ENCODE measurements at regions not wholly inside any gene's neighbourhood (a gene's known extent, or its start where the extent isn't known, plus 50 kb on each side); places are given as distances from the start of the nearest gene placed in this dataset.

- DNase-seq (ENCODE audit: low read depth in 2 of 3, low spot score in 2 of 3) = no peak
These were observed 183.7 kb downstream of the INO80D start for GRCh38 chr2:205902041-205902899.

DNA sequence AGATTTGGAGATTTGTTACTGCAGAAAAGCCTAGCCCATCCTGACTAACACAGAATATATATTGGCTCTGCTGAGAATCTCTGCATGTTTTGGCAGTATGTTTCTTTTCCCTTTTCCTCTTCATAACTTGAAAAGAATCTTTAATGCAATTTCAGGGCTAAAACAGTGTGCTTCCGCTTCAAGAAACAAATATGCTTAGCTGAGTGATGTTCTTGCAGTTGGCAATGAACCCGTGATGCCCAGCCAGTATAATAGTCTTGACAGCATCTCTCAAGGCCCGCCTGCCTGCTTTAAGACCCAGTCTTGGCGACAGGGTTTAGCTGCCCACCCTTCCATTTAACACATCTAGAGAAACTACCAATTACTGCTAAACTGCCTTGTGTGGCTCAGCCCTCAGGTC, 184.5 kb downstream of the INO80D start:
- no peak for DNase-seq (ENCODE audit: low read depth in 2 of 3, low spot score in 2 of 3)

DNA sequence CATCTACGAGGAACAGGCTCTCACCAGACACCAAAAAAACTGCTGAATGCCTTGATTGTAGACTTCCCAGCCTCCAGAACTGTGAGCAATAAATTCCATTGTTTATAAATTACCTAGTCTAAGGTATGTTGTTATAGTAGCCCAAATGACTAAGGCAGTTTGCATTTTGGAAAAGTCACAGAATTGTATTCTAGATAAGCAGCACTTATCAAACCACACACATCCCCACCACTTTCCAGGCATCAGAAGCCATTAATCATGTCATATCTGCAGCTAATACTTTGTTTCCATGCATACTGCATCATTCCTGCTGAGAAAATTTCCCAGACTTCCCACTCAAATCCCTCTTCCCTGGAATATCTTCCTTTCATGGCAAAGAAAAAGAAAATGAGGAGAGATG, 187.2 kb downstream of the INO80D start:
- DNase-seq (ENCODE audit: low read depth in 2 of 3, low spot score in 2 of 3) = no peak

GRCh38 chr2:205895981-205896655, 189.9 kb downstream of the INO80D start:
- no peak for DNase-seq (ENCODE audit: low read depth in 2 of 3, low spot score in 2 of 3)

GRCh38 chr2:205892665-205893259, 193.2 kb downstream of the INO80D start:
- DNase-seq (ENCODE audit: low read depth in 2 of 3, low spot score in 2 of 3) = no peak

GRCh38 chr2:205892251-205892655, 193.7 kb downstream of the INO80D start:
- DNase-seq (ENCODE audit: low read depth in 2 of 3, low spot score in 2 of 3) = no peak

DNA sequence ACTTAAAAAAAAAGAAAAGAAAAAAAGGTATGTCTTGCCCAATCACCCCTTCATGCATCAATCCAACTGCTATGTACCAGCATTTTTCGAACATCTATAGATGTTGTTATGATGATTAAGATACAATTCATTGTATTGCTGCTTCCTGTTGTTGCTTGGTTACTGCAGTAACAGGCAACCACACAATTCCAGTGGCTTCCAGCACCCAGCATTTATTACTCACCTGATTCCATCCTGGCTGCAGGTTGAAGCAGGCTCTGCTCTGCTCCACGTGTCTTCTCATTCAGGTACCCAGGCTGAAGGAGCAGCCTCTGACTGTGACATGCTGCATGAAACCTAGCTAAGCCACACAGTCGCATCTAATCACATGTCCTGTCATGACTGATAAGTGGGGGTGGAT, 196.9 kb downstream of the INO80D start:
- DNase-seq (ENCODE audit: low read depth in 2 of 3, low spot score in 2 of 3) = no peak

DNA sequence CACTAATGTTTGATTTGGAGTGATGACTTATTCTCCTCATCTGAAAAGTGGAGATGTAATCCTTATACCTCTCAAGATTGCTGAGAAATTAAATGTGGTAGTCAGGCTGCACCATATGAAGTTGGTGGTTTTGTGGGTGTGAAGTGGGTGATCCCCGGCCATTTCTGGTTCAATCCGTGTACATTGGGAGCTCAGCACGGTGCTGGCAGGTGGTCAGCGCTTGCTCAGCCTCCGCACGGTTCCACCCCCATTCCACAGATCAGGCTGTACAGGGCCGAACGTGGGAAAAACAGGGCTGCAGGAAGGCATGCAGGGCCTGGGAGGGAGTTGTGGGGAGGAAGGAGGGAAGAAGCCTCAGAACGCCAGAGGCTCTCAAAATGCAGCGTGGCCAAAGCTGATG, 198.3 kb downstream of the INO80D start:
- no peak for DNase-seq (ENCODE audit: low read depth in 2 of 3, low spot score in 2 of 3)

DNA sequence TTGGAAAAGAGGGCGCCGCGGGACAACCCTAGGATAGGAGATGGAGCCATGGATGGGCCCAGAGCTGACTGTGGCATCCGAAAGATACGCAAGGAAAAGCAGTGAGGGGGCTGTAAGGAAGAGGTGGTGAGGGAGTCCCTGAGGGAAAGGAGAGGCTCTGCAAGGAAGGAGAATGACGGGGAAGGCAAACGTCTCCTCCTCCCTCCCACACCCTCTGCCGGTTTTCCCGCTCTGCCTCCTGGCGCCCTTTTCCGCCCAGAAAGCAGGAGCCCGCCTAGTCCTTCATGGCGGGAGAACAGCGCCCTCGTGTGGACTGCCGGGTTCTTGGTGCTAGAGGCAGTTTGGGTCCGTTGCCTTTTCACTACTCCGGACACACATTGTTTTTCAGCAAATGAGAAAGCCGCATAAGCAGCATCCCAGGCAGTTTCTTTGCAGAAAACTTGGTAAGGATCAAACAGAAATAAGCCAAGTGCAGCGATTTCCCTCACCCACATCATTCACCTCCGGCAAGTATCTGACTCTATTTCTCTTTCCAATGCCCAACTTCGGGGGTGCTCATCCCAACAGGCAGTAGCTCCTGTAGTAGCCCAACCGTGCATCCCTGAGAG, 200.4 kb downstream of the INO80D start:
- peak; percentile 15 to 58 (median 41) for DNase-seq (ENCODE audit: low read depth in 2 of 3, low spot score in 2 of 3)

- DNase-seq (ENCODE audit: low read depth in 2 of 3, low spot score in 2 of 3) = no peak
These were observed 201.7 kb downstream of the NRP2 start for GRCh38 chr2:205883965-205884364.

DNA sequence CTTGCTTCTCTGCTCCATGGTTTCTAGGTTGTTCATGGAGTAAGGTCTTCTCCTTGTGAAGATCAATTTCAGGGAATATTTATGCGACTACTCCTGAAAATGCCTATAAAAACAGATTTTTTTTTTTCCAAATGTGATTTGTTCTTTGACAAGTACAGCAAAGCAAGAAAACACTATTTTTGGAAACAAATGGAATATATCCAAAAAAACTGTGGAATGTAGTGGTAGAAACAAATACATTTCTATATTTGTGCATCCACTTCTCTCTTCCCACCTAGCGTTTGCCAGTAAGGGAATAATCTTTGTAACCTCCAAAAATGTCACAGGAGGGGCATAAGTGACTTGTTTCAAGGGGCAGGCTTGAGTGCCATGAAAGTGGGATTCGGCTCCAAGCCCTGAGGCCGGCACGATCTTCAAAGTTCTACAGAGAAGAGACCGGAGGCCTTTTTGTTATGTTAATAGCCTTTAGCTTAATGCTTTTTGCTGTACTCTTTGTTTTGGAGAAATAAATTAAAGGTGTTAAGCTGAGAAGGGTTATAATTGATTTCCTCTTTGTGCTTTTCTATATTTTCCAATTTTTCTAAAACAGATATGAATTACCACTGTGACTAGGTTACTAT, 200.6 kb downstream of the NRP2 start:
- no peak for DNase-seq (ENCODE audit: low read depth in 2 of 3, low spot score in 2 of 3)

DNA sequence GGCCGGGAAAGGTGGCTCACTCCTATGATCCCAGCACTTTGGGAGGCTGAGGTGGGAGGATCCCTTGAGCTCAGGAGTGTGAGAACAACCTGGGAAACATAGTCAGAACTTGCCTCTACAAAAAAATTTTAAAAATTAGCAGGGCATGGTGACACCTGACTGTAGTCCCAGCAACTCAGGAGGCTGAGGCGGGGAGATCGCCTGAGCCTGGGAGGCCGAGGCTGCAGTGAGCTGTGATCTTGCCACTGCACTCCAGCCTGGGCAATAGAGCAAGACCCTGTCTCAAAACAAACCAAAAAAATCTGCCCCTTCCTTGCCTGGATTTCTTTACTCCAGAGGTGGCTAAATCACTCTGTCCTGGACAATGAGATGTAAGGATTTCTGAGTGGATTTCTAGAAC, 197.7 kb downstream of the NRP2 start:
- DNase-seq (ENCODE audit: low read depth in 2 of 3, low spot score in 2 of 3) = no peak

DNA sequence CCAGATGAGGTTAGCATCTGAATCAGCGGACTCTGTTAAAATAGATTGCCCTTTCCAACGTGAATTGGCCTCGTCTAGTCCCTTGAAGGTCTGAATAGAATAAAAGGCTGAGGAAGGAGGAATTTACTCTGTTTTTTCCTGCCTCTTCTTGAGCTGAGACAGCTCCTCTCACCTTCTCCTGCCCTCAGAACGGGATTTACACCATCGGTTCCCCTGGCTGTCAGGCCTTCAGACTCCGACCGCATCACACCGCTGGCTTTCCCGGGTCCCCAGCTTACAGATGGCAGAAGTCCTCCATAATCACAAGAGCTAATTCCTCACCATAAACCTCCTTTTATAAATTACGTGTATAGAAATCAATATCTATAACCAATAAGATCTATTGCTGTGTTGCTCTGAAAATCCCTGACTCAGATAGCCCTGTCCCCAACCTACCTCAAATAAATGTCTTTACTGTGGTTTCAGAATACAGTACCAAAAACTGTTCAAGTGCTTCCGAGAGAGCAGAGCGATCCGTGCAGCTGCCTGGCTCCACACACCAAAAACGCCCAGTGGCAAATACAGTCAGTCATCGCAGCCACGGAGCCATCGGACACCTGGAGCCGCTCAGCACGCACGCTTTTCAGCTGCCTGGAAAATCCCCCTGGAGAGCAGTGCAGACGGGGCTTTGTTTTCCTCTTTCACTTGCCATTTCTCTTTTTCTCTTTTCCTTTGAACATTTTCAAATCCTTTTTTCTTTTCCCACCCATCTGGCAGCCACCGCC, 196.9 kb downstream of the NRP2 start:
- DNase-seq (ENCODE audit: low read depth in 2 of 3, low spot score in 2 of 3) = no peak

DNA sequence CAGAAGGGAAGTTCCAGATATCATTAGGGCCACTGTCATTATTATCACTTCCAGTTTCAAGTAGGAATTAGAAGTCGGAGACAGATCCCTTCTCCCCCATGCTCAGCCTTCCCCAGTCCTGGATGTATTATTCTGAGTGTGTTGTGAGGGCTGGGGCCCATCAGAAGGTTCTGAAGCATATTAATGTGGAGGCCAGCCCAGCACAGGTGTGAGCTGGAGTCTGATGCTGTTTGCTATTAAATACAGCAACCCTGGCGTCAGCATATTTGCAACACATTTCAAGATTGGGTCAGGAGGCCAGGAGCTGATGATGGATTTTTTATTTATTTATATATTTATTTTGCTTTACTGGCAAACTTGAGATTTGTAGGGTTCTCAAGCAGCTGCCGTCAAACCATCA, 195.2 kb downstream of the NRP2 start:
- no peak for DNase-seq (ENCODE audit: low read depth in 2 of 3, low spot score in 2 of 3)

DNA sequence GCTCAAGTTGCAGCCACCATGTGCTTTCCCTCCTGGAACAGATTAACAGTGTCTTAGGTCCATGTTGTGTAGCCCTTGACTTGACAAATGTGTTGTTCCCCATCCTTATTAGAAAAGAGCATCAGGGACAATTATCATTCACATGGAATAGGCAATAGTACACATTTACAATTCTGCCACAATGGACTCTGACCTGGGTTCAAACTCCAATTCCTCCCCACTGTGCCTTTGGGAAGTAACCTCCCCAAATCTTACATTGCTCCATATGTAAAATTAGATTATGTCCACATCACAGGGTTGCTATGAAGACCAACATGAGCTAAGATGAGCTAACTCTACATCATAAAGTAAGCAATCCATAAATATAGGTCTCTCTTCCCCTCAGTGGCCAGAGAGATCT, 193.8 kb downstream of the NRP2 start:
- DNase-seq (ENCODE audit: low read depth in 2 of 3, low spot score in 2 of 3) = no peak

- DNase-seq (ENCODE audit: low read depth in 2 of 3, low spot score in 2 of 3) = no peak
These were observed 190.4 kb downstream of the NRP2 start for GRCh38 chr2:205872716-205873115.

DNA sequence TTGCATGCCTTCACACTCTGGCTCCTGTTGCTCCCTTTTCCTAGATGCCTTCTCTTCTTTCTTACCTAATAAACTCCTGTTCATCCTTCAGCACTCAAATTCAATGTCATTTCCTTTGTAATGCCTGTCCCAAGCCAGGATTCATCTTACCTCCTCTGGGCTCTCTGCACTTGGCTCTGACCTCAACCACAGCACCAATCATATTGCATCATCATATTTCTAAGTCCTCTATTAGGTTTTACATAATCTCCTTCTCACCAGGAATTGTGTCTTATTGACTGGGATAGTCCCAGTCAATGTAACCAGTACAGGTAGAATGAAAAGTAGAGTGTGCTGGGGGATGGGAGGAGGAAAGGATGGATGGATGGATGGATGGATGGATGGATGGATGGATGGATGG, 187.1 kb downstream of the NRP2 start:
- DNase-seq (ENCODE audit: low read depth in 2 of 3, low spot score in 2 of 3) = no peak

DNA sequence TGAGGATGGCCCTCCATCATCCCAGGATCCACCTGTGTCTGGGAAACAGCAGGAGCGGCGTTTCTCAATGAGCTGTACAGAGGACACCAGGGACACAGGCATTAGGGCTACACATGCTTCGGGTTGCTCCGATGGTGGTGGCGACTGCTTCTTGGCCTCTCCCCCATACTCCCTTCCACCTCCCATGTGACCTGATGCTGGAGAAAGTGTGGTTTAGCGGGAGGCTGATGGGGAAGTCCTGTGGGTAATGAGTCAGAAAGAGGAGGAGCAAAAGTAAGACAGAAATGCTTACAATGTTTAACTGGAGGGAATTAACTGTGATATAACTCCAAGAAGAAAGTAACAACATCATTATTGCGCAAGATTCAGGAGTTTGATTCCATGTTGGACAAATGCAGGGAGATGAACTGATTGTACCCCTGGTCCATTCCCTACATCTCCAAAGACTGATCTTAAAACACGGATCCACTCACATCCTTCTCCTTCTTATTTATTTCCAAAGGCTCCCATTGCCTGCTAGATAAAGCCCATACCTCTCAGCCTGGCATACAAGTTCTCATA, 186.6 kb downstream of the NRP2 start:
- peak in 1 of 3 experiments; percentile 12 for DNase-seq (ENCODE audit: low read depth in 2 of 3, low spot score in 2 of 3)

- no peak for DNase-seq (ENCODE audit: low read depth in 2 of 3, low spot score in 2 of 3)
These were observed 185.8 kb downstream of the NRP2 start for GRCh38 chr2:205868053-205868452.

DNA sequence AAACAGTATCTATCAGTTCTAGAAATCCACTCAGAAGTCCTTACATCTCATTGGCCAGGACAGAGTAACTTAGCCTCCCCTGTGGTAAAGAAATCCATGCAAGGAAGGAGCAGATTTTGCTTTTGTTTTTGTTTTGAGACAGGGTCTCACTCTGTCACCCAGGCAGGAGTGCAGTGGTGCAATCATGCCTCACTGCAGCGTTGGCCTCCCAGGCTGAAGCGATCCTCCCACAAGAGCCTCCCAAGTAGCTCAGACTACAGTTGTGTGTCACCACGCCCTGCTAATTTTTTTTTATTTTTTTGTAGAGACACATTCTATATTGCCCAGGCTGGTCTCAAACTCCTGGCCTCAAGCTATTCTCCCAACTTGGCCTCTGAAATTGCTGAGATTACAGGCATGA, 185.1 kb downstream of the NRP2 start:
- DNase-seq (ENCODE audit: low read depth in 2 of 3, low spot score in 2 of 3) = no peak

Measured in activated CD8-positive, alpha-beta memory T cell treated with anti-CD3 and anti-CD28 coated beads for 48 hours (primary cell).